ENCODE measurements at regions not wholly inside any gene's neighbourhood (a gene's known extent, or its start where the extent isn't known, plus 50 kb on each side); places are given as distances from the start of the nearest gene placed in this dataset.

- TF ChIP-seq CTCF (IDR thresholded peaks at IDR 0.05), result no peak
- no peak for TF ChIP-seq POLR2A (IDR thresholded peaks at IDR 0.05)
These were observed 107.2 kb upstream of the RGMA start for GRCh38 chr15:93196135-93196670.
